IMR-90 (cell line): ENCODE measurements at regions not wholly inside any gene's neighbourhood (a gene's known extent, or its start where the extent isn't known, plus 50 kb on each side); places are given as distances from the start of the nearest gene placed in this dataset.

ENCODE experiments used
- ATAC-seq: fragments of 200-7000 bp; cut with Tn5 transposase; 2 replicates; pipeline ENCODE4 v1.9.1; 2020; ENCODE audit warnings: low read depth, mild to moderate bottlenecking, moderate library complexity
- BruUV-seq: library from RNA; stranded (reverse); fragments of 400-500 nt; replicated peaks from 2 replicates; lab custom pipeline; 2021; lab: Mats Ljungman, UMichigan
- CTCF ChIA-PET: fragments of 300-600 bp; formaldehyde crosslinking; extraction: SDS; loops from one replicate; lab custom pipeline; 2021; ENCODE audit warnings: antibody characterized with exemption; lab: Yijun Ruan, JAX
- POLR2A ChIA-PET: fragments of 300-600 bp; sonication (Branson Sonifier 250); formaldehyde crosslinking; loops from one replicate; lab custom pipeline; 2022; ENCODE audit warnings: antibody characterized with exemption; ENCODE audit not compliant: unreplicated experiment; lab: Charles Lee
- DNase-seq: peaks from one replicate; pipeline ENCODE4 v3.0.0; 2013
- H2AFZ ChIP-seq: replicated peaks from 2 replicates; pipeline ENCODE3; 2013; ENCODE audit warnings: low read length, mild to moderate bottlenecking; ENCODE audit not compliant: poor library complexity
- H2AK5ac ChIP-seq: 2 replicates; pipeline ENCODE4 v1.6.1; 2013; ENCODE audit warnings: low read depth, low read length, inconsistent platforms
- H2AK9ac ChIP-seq: replicated peaks from 2 replicates; pipeline ENCODE3; 2013; ENCODE audit warnings: mild to moderate bottlenecking, low read depth, low read length, moderate library complexity; ENCODE audit not compliant: poor library complexity
- H2BK120ac ChIP-seq: 2 replicates; pipeline ENCODE4 v1.6.1; 2013; ENCODE audit warnings: low read depth, low read length, inconsistent platforms
- H2BK15ac ChIP-seq: 3 replicates; pipeline ENCODE4 v1.6.1; 2013; ENCODE audit warnings: low read depth, low read length, inconsistent platforms
- H2BK20ac ChIP-seq: 2 replicates; pipeline ENCODE4 v1.6.1; 2013; ENCODE audit warnings: low read depth, mild to moderate bottlenecking, inconsistent platforms, low read length, moderate library complexity
- H2BK5ac ChIP-seq: 2 replicates; pipeline ENCODE4 v1.6.1; 2013; ENCODE audit warnings: mild to moderate bottlenecking, low read depth, low read length, inconsistent platforms; ENCODE audit not compliant: poor library complexity, severe bottlenecking
- H3K14ac ChIP-seq: replicated peaks from 2 replicates; pipeline ENCODE4 v1.6.1; 2013; ENCODE audit warnings: low read depth, low read length, inconsistent platforms
- H3K18ac ChIP-seq: 2 replicates; pipeline ENCODE4 v1.6.1; 2013; ENCODE audit warnings: low read depth, low read length, control low read depth
- H3K23ac ChIP-seq: 2 replicates; pipeline ENCODE4 v1.6.1; 2013; ENCODE audit warnings: low read depth, low read length, inconsistent platforms
- H3K27ac ChIP-seq: 2 replicates; pipeline ENCODE4 v1.5.1; 2013; ENCODE audit warnings: mild to moderate bottlenecking, control low read depth, low read length; ENCODE audit not compliant: insufficient read depth
- H3K27me3 ChIP-seq: 2 replicates; pipeline ENCODE4 v1.6.1; 2013; ENCODE audit warnings: low read length; ENCODE audit not compliant: control insufficient read depth, insufficient read depth
- H3K36me3 ChIP-seq: 2 replicates; pipeline ENCODE4 v1.6.1; 2013; ENCODE audit warnings: low read length, mixed read lengths; ENCODE audit not compliant: control insufficient read depth, insufficient read depth
- H3K4ac ChIP-seq: 2 replicates; pipeline ENCODE4 v1.6.1; 2013; ENCODE audit warnings: low read depth, low read length, inconsistent platforms
- H3K4me1 ChIP-seq: 2 replicates; pipeline ENCODE4 v1.6.1; 2013; ENCODE audit warnings: low read length, mixed read lengths; ENCODE audit not compliant: control insufficient read depth, insufficient read depth
- H3K4me2 ChIP-seq: 2 replicates; pipeline ENCODE4 v1.6.1; 2013; ENCODE audit warnings: low read depth, mild to moderate bottlenecking, control low read depth, low read length, moderate library complexity
- H3K4me3 ChIP-seq: 2 replicates; pipeline ENCODE4 v1.5.1; 2013; ENCODE audit warnings: low read depth, mild to moderate bottlenecking, control low read depth, low read length, moderate library complexity; ENCODE audit not compliant: insufficient read depth
- H3K56ac ChIP-seq: 2 replicates; pipeline ENCODE4 v1.6.1; 2013; ENCODE audit warnings: low read length, inconsistent platforms; ENCODE audit not compliant: insufficient read depth; ENCODE audit errors: extremely low read depth
- H3K79me1 ChIP-seq, 2 experiments: 2 replicates each; pipeline ENCODE4 v1.6.1; 2013; ENCODE audit warnings: low read length in 2 of 2, inconsistent platforms in 1 of 2, low read depth in 1 of 2
- H3K9ac ChIP-seq: 2 replicates; pipeline ENCODE4 v1.6.1; 2013; ENCODE audit warnings: low read depth, low read length, control low read depth
- H3K9me1 ChIP-seq: 2 replicates; pipeline ENCODE4 v1.6.1; 2013; ENCODE audit warnings: low read length, inconsistent platforms; ENCODE audit not compliant: insufficient read depth
- H3K9me3 ChIP-seq: 2 replicates; pipeline ENCODE4 v1.6.1; 2013; ENCODE audit warnings: low read length; ENCODE audit not compliant: control insufficient read depth, insufficient read depth
- H4K20me1 ChIP-seq: 2 replicates; pipeline ENCODE4 v1.6.1; 2013; ENCODE audit warnings: low read length, inconsistent platforms; ENCODE audit not compliant: insufficient read depth
- H4K5ac ChIP-seq: 2 replicates; pipeline ENCODE4 v1.6.1; 2013; ENCODE audit warnings: mild to moderate bottlenecking, low read depth, low read length, control low read depth
- H4K8ac ChIP-seq, 2 experiments: 2 replicates each; pipeline ENCODE4 v1.6.1; 2013; ENCODE audit warnings: low read depth in 2 of 2, low read length in 2 of 2, control low read depth in 1 of 2, inconsistent platforms in 1 of 2
- H4K91ac ChIP-seq: 2 replicates; pipeline ENCODE4 v1.6.1; 2013; ENCODE audit warnings: low read depth, low read length, inconsistent platforms; ENCODE audit not compliant: insufficient read depth
- BHLHE40 ChIP-seq: fragments of 150-350 bp; IDR thresholded peaks from 2 replicates; pipeline ENCODE4 v1.6.1; 2016; ENCODE audit warnings: mild to moderate bottlenecking, low read depth, low read length
- CEBPB ChIP-seq: IDR thresholded peaks from 2 replicates; pipeline ENCODE4 v1.6.1; 2012; ENCODE audit warnings: low read depth, low read length, improper control_type of control experiment
- CHD1 ChIP-seq: IDR thresholded peaks from 2 replicates; pipeline ENCODE4 v1.6.1; 2012; ENCODE audit warnings: low read depth, low read length, improper control_type of control experiment
- CTCF ChIP-seq: conservative IDR thresholded peaks from 2 replicates; pipeline ENCODE4 v1.5.1; 2012; ENCODE audit warnings: mild to moderate bottlenecking, low read depth, low read length, improper control_type of control experiment
- ELK1 ChIP-seq: fragments of 150-350 bp; IDR thresholded peaks from 2 replicates; pipeline ENCODE4 v1.6.1; 2016; ENCODE audit warnings: low read depth, mild to moderate bottlenecking, low read length, moderate library complexity, borderline replicate concordance
- FOS ChIP-seq: fragments of 150-350 bp; IDR thresholded peaks from 2 replicates; pipeline ENCODE4 v1.6.1; 2016; ENCODE audit warnings: low read depth, low read length
- MAFK ChIP-seq: IDR thresholded peaks from 2 replicates; pipeline ENCODE4 v1.6.1; 2012; ENCODE audit warnings: low read depth, low read length, improper control_type of control experiment
- MAZ ChIP-seq: IDR thresholded peaks from 2 replicates; pipeline ENCODE4 v1.6.1; 2012; ENCODE audit warnings: low read depth, mild to moderate bottlenecking, low read length, improper control_type of control experiment, moderate library complexity, borderline replicate concordance
- MXI1 ChIP-seq: IDR thresholded peaks from 2 replicates; pipeline ENCODE4 v1.6.1; 2012; ENCODE audit warnings: low read depth, mild to moderate bottlenecking, low read length, moderate library complexity, borderline replicate concordance
- NFE2L2 ChIP-seq: fragments of 150-350 bp; IDR thresholded peaks from 2 replicates; pipeline ENCODE4 v1.6.1; 2016; ENCODE audit warnings: low read depth, mild to moderate bottlenecking, low read length
- POLR2A ChIP-seq: IDR thresholded peaks from 2 replicates; pipeline ENCODE4 v1.6.1; 2012; ENCODE audit warnings: mild to moderate bottlenecking, low read depth, low read length
- RAD21 ChIP-seq: IDR thresholded peaks from 2 replicates; pipeline ENCODE4 v1.6.1; 2012; ENCODE audit warnings: low read length, improper control_type of control experiment
- RCOR1 ChIP-seq: IDR thresholded peaks from 2 replicates; pipeline ENCODE4 v1.6.1; 2012; ENCODE audit warnings: mild to moderate bottlenecking, low read length, improper control_type of control experiment; ENCODE audit not compliant: insufficient replicate concordance
- RFX5 ChIP-seq: IDR thresholded peaks from 2 replicates; pipeline ENCODE4 v1.8.0; 2012; ENCODE audit warnings: low read depth, mild to moderate bottlenecking, low read length, moderate library complexity
- SMC3 ChIP-seq: fragments of 150-350 bp; IDR thresholded peaks from 2 replicates; pipeline ENCODE4 v1.6.1; 2016; ENCODE audit warnings: low read depth, mild to moderate bottlenecking, antibody characterized with exemption, low read length, moderate library complexity
- WGBS, 2 experiments: methylation state at CpG; one replicate each; pipeline versions ENCODE4 v1.1.5 to v1.1.7; 2013; ENCODE audit warnings: missing lambda C conversion rate in 2 of 2; ENCODE audit not compliant: insufficient read length in 1 of 2; ENCODE audit errors: extremely low coverage in 2 of 2; 5-methylcytosine and 5-hydroxymethylcytosine counted together
- dilution Hi-C: fragments of 300-500 bp; cut with HindIII; formaldehyde crosslinking; loops from one replicate; pipeline ENCODE4 v1.14.3; 2018; ENCODE audit warnings: low sequenced_read_pairs; ENCODE audit not compliant: unreplicated experiment
- in situ Hi-C: fragments of 300-500 bp; cut with MboI; formaldehyde crosslinking; loops from 3 replicates; pipeline ENCODE4 v1.14.3; 2019; ENCODE audit warnings: low sequenced_read_pairs, inconsistent platforms, mixed read lengths
- intact Hi-C: fragments of 100-400 bp; cut with micrococcal nuclease; formaldehyde crosslinking; loops from 2 replicates; pipeline ENCODE4 v1.10.0; 2022
- TF ChIP-seq, protein P1 (sequence below): fragments of 150-350 bp; IDR thresholded peaks from 2 replicates; pipeline ENCODE4 v1.6.1; 2017; ENCODE audit warnings: mild to moderate bottlenecking, antibody characterized with exemption, low read length, low read depth

DNA sequence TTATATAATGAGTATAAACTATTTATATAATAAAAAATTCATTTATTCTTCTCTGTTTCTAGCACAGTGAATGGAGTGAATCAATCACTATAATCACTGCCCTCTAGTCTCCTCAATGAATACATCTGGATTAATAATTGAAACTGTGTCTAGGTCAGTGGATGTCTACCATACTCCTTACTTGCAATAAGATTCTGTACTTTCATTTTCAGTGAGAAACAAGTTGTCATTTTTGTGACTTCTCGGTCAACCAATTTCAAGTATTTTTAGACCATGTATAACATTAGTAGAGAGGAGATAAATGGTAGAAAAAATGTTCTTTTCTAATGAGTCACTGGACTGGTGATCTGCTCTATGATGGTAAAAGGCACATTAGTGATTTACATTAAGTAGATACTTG is 799.6 kb upstream of the CHAC2 start:
- H4K8ac ChIP-seq = no peak overlapping the region
- no TSS peak for BruUV-seq

More for the DNA sequence above, 799.6 kb upstream of the CHAC2 start:
- H2BK20ac ChIP-seq = no peak overlapping the region
- no peak overlapping the region for H2BK5ac ChIP-seq
- H4K5ac ChIP-seq = no peak overlapping the region
- POLR2A ChIA-PET = no interaction called here
- no peak overlapping the region for H2AK5ac ChIP-seq
- no peak overlapping the region for H3K4ac ChIP-seq
- dilution Hi-C loops = no loop called here
- H3K14ac ChIP-seq = no peak overlapping the region
- no peak overlapping the region for H2BK15ac ChIP-seq
- no peaks in the 10 kb centered on the region for H3K9me3 ChIP-seq
- intact Hi-C loops = no loop called here
- no peaks in the 10 kb centered on the region for H3K79me1 ChIP-seq
- H3K4me3 ChIP-seq = no peak overlapping the region
- in situ Hi-C loops = no loop called here
- WGBS, 2 experiments = no CpG with 5 or more reads among the region's 1 CpG
- no peaks in the 10 kb centered on the region for H3K4me1 ChIP-seq
- H3K27me3 ChIP-seq = no peaks in the 10 kb centered on the region
- no peak overlapping the region; the same call in 1 of the 2 replicates for H3K4me2 ChIP-seq
- H4K91ac ChIP-seq = no peak overlapping the region
- no peak overlapping the region for H3K56ac ChIP-seq
- no peak overlapping the region for H3K18ac ChIP-seq
- H3K9me1 ChIP-seq = no peaks in the 10 kb centered on the region
- H3K23ac ChIP-seq = no peak overlapping the region
- no peak overlapping the region for H2BK120ac ChIP-seq
- ATAC-seq (peak; percentile 60; the same call in 1 of the 2 replicates), DNase-seq (no peak)
- TF ChIP-seq MAFK (no peak), CTCF (no peak), SMC3 (no peak), RCOR1 (no peak), NFE2L2 (no peak), ELK1 (no peak), POLR2A (no peak), CHD1 (no peak), RFX5 (no peak), BHLHE40 (no peak), CEBPB (no peak), FOS (no peak), MXI1 (no peak), MAZ (no peak), RAD21 (no peak)
- TF ChIP-seq, protein P1, sequence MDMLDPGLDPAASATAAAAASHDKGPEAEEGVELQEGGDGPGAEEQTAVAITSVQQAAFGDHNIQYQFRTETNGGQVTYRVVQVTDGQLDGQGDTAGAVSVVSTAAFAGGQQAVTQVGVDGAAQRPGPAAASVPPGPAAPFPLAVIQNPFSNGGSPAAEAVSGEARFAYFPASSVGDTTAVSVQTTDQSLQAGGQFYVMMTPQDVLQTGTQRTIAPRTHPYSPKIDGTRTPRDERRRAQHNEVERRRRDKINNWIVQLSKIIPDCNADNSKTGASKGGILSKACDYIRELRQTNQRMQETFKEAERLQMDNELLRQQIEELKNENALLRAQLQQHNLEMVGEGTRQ = no peak
- H2AK9ac ChIP-seq = no peak overlapping the region
- H2AFZ ChIP-seq = no peak overlapping the region
- no peak overlapping the region for H3K9ac ChIP-seq
- H4K20me1 ChIP-seq = no peaks in the 10 kb centered on the region
- no peak overlapping the region for H3K27ac ChIP-seq
- CTCF ChIA-PET = no interaction called here
- no peaks in the 10 kb centered on the region for H3K36me3 ChIP-seq
